ENCODE measurements at regions not wholly inside any gene's neighbourhood (a gene's known extent, or its start where the extent isn't known, plus 50 kb on each side); places are given as distances from the start of the nearest gene placed in this dataset.

GRCh38 chr16:73186752-73187601 is 139.0 kb upstream of the ZFHX3 start:
- no peak for DNase-seq (ENCODE audit: low spot score, unreplicated experiment)
- no peak for TF ChIP-seq CTCF (IDR thresholded peaks at IDR 0.05; ENCODE audit: unreplicated experiment)
- no peaks in the 10 kb centered on the region for H3K36me3 Mint-ChIP-seq (ENCODE audit: insufficient read depth)
- H3K4me1 Mint-ChIP-seq (ENCODE audit: low read depth), result peaks cover 17% of the 10 kb centered on the region
- H3K27me3 Mint-ChIP-seq, result peaks cover 41% of the 10 kb centered on the region
- H3K4me3 Mint-ChIP-seq (ENCODE audit: low read depth), result no peak overlapping the region
- no peak overlapping the region for H3K27ac Mint-ChIP-seq
- H3K9me3 Mint-ChIP-seq (ENCODE audit: low read depth), result no peaks in the 10 kb centered on the region

- DNase-seq (ENCODE audit: low spot score, unreplicated experiment), result no peak
- no peak overlapping the region for H3K4me3 Mint-ChIP-seq (ENCODE audit: low read depth)
- TF ChIP-seq CTCF (IDR thresholded peaks at IDR 0.05; ENCODE audit: unreplicated experiment), result no peak
- H3K27me3 Mint-ChIP-seq, result peaks cover 28% of the 10 kb centered on the region
- H3K4me1 Mint-ChIP-seq (ENCODE audit: low read depth), result peaks cover 8% of the 10 kb centered on the region
- H3K36me3 Mint-ChIP-seq (ENCODE audit: insufficient read depth), result no peaks in the 10 kb centered on the region
- no peaks in the 10 kb centered on the region for H3K9me3 Mint-ChIP-seq (ENCODE audit: low read depth)
- no peak overlapping the region for H3K27ac Mint-ChIP-seq
Measured at GRCh38 chr16:73185737-73186136, 137.8 kb upstream of the ZFHX3 start.

- Mint-ChIP-seq H3K4me1 (ENCODE audit: low read depth) (peaks cover 15% of the 10 kb centered on the region), H3K9me3 (ENCODE audit: low read depth) (no peaks in the 10 kb centered on the region), H3K4me3 (ENCODE audit: low read depth) (no peak overlapping the region), H3K27me3 (peaks cover 14% of the 10 kb centered on the region), H3K36me3 (ENCODE audit: insufficient read depth) (no peaks in the 10 kb centered on the region), H3K27ac (no peak overlapping the region)
- TF ChIP-seq CTCF (IDR thresholded peaks at IDR 0.05; ENCODE audit: unreplicated experiment), result no peak
- DNase-seq (ENCODE audit: low spot score, unreplicated experiment), result no peak
Measured at GRCh38 chr16:73183611-73184092, 135.7 kb upstream of the ZFHX3 start.

- Mint-ChIP-seq H3K27ac (peak overlapping the region; percentile 68), H3K4me3 (ENCODE audit: low read depth) (no peak overlapping the region), H3K9me3 (ENCODE audit: low read depth) (no peaks in the 10 kb centered on the region), H3K27me3 (peaks cover 15% of the 10 kb centered on the region), H3K36me3 (ENCODE audit: insufficient read depth) (no peaks in the 10 kb centered on the region), H3K4me1 (ENCODE audit: low read depth) (peaks cover 9% of the 10 kb centered on the region)
- no peak for TF ChIP-seq CTCF (IDR thresholded peaks at IDR 0.05; ENCODE audit: unreplicated experiment)
- DNase-seq (ENCODE audit: low spot score, unreplicated experiment), result no peak
Measured at GRCh38 chr16:73179705-73180331, 131.9 kb upstream of the ZFHX3 start.

- no peak for TF ChIP-seq CTCF (IDR thresholded peaks at IDR 0.05; ENCODE audit: unreplicated experiment)
- no peak overlapping the region for H3K27ac Mint-ChIP-seq
- no peaks in the 10 kb centered on the region for H3K36me3 Mint-ChIP-seq (ENCODE audit: insufficient read depth)
- H3K27me3 Mint-ChIP-seq, result peaks cover 18% of the 10 kb centered on the region
- no peak for DNase-seq (ENCODE audit: low spot score, unreplicated experiment)
- no peaks in the 10 kb centered on the region for H3K9me3 Mint-ChIP-seq (ENCODE audit: low read depth)
- H3K4me3 Mint-ChIP-seq (ENCODE audit: low read depth), result no peak overlapping the region
- peaks cover 12% of the 10 kb centered on the region for H3K4me1 Mint-ChIP-seq (ENCODE audit: low read depth)
Measured at GRCh38 chr16:73177729-73178295, 129.9 kb upstream of the ZFHX3 start.
